CD14-positive monocyte (primary cell): ENCODE measurements at regions not wholly inside any gene's neighbourhood (a gene's known extent, or its start where the extent isn't known, plus 50 kb on each side); places are given as distances from the start of the nearest gene placed in this dataset.

Experiments used
- DNase-seq, 3 donors: peaks; one replicate each; pipeline ENCODE4 v3.0.0-alpha.2; 2011 to 2022
- H2AFZ ChIP-seq: 2 replicates; pipeline ENCODE4 v1.6.0; 2012; ENCODE audit warnings: mild to moderate bottlenecking, low read depth, low read length, inconsistent platforms; ENCODE audit not compliant: insufficient read depth, poor library complexity, severe bottlenecking
- H3K27ac ChIP-seq, 2 donors: 1 replicate in 1 of 2; 2 replicates in 1 of 2; pipeline ENCODE4 v1.5.1; 2012 to 2013; ENCODE audit warnings: low read length in 2 of 2, control low read depth in 1 of 2, inconsistent platforms in 1 of 2, low read depth in 1 of 2, mild to moderate bottlenecking in 1 of 2
- H3K27me3 ChIP-seq, 2 donors: one replicate each; pipeline versions ENCODE4 v1.6.0 to v1.6.1; 2011 to 2013; ENCODE audit warnings: low read length in 2 of 2; ENCODE audit not compliant: control insufficient read depth in 2 of 2, insufficient read depth in 2 of 2
- H3K36me3 ChIP-seq, 2 donors: replicated peaks in 1 of 2; 1 replicate in 1 of 2; 2 replicates in 1 of 2; pipeline versions ENCODE4 v1.5.1 to v1.6.1; 2012 to 2013; ENCODE audit warnings: low read length in 2 of 2, control low read depth in 1 of 2, inconsistent platforms in 1 of 2, mild to moderate bottlenecking in 1 of 2; ENCODE audit not compliant: insufficient read depth in 2 of 2, control insufficient read depth in 1 of 2
- H3K4me1 ChIP-seq, 2 donors: 1 replicate in 1 of 2; 2 replicates in 1 of 2; pipeline versions ENCODE4 v1.5.1 to v1.6.1; 2012 to 2013; ENCODE audit warnings: low read length in 2 of 2, control low read depth in 1 of 2, inconsistent platforms in 1 of 2, mild to moderate bottlenecking in 1 of 2, moderate library complexity in 1 of 2; ENCODE audit not compliant: insufficient read depth in 2 of 2, control insufficient read depth in 1 of 2
- H3K4me2 ChIP-seq: replicated peaks from 2 replicates; pipeline ENCODE3; 2012; ENCODE audit warnings: low read length, moderate library complexity, mild to moderate bottlenecking; ENCODE audit not compliant: poor library complexity, severe bottlenecking; ENCODE audit errors: extremely low read depth
- H3K4me3 ChIP-seq, 3 experiments: fragments of 200-600 bp in 1 of 3; sonication (generic) in 1 of 3; replicated peaks in 1 of 3; 1 replicate in 2 of 3; 2 replicates in 1 of 3; pipeline ENCODE4 v1.5.1; 2011 to 2013; ENCODE audit warnings: low read length in 3 of 3, mild to moderate bottlenecking in 3 of 3, control low read depth in 2 of 3, low read depth in 2 of 3, inconsistent platforms in 1 of 3, moderate library complexity in 1 of 3
- H3K79me2 ChIP-seq: 2 replicates; pipeline ENCODE4 v1.6.0; 2012; ENCODE audit warnings: mild to moderate bottlenecking, control low read depth, inconsistent platforms, low read length, moderate library complexity; ENCODE audit not compliant: insufficient read depth
- H3K9ac ChIP-seq: 2 replicates; pipeline ENCODE4 v1.6.0; 2017; ENCODE audit warnings: low read length, mild to moderate bottlenecking; ENCODE audit not compliant: insufficient read depth, poor library complexity, severe bottlenecking
- H3K9me3 ChIP-seq, 2 donors: replicated peaks in 1 of 2; 1 replicate in 1 of 2; 2 replicates in 1 of 2; pipeline versions ENCODE4 v1.5.1 to v1.6.1; 2012 to 2013; ENCODE audit warnings: low read length in 2 of 2, control low read depth in 1 of 2; ENCODE audit not compliant: control insufficient read depth in 1 of 2, insufficient read depth in 1 of 2
- H4K20me1 ChIP-seq: 2 replicates; pipeline ENCODE4 v1.6.0; 2012; ENCODE audit warnings: mild to moderate bottlenecking, low read length, control low read depth, moderate library complexity; ENCODE audit not compliant: insufficient read depth
- H3K27ac Mint-ChIP-seq, 7 donors: one replicate each; pipeline ENCODE4 v1.8.0; 2020; ENCODE audit warnings: mild to moderate bottlenecking in 7 of 7, mixed read lengths in 7 of 7, moderate library complexity in 6 of 7, inconsistent platforms in 2 of 7
- H3K27me3 Mint-ChIP-seq, 3 donors: one replicate each; pipeline ENCODE4 v1.8.0; 2021 to 2022; ENCODE audit warnings: low read depth in 3 of 3, mild to moderate bottlenecking in 3 of 3, mixed read lengths in 3 of 3, moderate library complexity in 3 of 3, inconsistent platforms in 1 of 3
- H3K36me3 Mint-ChIP-seq, 2 donors: one replicate each; pipeline ENCODE4 v1.8.0; 2020; ENCODE audit warnings: mixed read lengths in 2 of 2, inconsistent platforms in 1 of 2, mild to moderate bottlenecking in 1 of 2
- H3K4me1 Mint-ChIP-seq: one replicate; pipeline ENCODE4 v1.8.0; 2020; ENCODE audit warnings: mild to moderate bottlenecking, mixed read lengths
- H3K4me3 Mint-ChIP-seq, 2 donors: one replicate each; pipeline ENCODE4 v1.8.0; 2020; ENCODE audit warnings: mild to moderate bottlenecking in 2 of 2, mixed read lengths in 2 of 2, moderate library complexity in 1 of 2
- H3K9me3 Mint-ChIP-seq, 7 donors: one replicate each; pipeline ENCODE4 v1.8.0; 2020 to 2022; ENCODE audit warnings: mixed read lengths in 7 of 7, mild to moderate bottlenecking in 6 of 7, moderate library complexity in 6 of 7, inconsistent platforms in 2 of 7
- WGBS: methylation state at CpG from one replicate; pipeline ENCODE4 v1.1.5; 2013; ENCODE audit warnings: missing lambda C conversion rate; ENCODE audit not compliant: insufficient coverage; 5-methylcytosine and 5-hydroxymethylcytosine counted together
- intact Hi-C, 2 donors: fragments of 100-400 bp; cut with micrococcal nuclease; formaldehyde crosslinking; loops; one replicate each; pipeline versions ENCODE4 v1.15.0 to v1.15.1; 2023
- TF ChIP-seq, protein P1 (sequence below): fragments of 200-600 bp; IDR thresholded peaks from one replicate; pipeline ENCODE4 v1.8.0; 2022; ENCODE audit warnings: antibody characterized with exemption, mild to moderate bottlenecking

DNA sequence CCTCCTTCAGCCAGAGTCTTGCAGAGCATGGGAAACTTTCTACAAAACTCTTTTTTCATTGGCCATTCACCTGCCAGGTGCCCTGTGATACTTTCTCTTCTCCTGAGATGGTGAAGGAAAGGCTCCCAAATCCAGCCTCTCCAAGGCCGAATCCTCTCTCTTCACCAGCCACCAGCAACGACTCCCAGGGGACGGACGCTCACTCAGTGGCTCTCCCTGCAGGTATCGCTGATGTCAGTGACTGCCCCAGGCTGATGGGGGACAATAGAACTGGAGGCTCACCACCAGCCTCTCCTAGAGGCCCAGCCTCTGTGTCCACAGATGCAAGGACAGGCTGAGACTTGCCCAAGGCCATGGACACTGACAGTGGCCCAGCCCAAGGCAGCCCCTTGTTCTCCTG is 204.1 kb downstream of the BCL11B start:
- H3K4me1 ChIP-seq = peaks cover 5 to 6% of the 10 kb centered on the region in 2 donors
- H3K9ac ChIP-seq = no peak overlapping the region
- H3K4me3 ChIP-seq = no peak overlapping the region
- Mint-ChIP-seq H3K4me3 (no peak overlapping the region), H3K4me1 (peaks cover 33% of the 10 kb centered on the region), H3K9me3 (peaks cover 6 to 35% (median 20%) of the 10 kb centered on the region in 7 donors), H3K36me3 (peaks cover 38 to 41% of the 10 kb centered on the region in 2 donors), H3K27me3 (peaks cover 0 to 4% (median 3%) of the 10 kb centered on the region in 3 donors), H3K27ac (peak overlapping the region in 2 of 7 donors; percentile 21 to 72)
- no peak overlapping the region for H2AFZ ChIP-seq
- TF ChIP-seq, protein P1, sequence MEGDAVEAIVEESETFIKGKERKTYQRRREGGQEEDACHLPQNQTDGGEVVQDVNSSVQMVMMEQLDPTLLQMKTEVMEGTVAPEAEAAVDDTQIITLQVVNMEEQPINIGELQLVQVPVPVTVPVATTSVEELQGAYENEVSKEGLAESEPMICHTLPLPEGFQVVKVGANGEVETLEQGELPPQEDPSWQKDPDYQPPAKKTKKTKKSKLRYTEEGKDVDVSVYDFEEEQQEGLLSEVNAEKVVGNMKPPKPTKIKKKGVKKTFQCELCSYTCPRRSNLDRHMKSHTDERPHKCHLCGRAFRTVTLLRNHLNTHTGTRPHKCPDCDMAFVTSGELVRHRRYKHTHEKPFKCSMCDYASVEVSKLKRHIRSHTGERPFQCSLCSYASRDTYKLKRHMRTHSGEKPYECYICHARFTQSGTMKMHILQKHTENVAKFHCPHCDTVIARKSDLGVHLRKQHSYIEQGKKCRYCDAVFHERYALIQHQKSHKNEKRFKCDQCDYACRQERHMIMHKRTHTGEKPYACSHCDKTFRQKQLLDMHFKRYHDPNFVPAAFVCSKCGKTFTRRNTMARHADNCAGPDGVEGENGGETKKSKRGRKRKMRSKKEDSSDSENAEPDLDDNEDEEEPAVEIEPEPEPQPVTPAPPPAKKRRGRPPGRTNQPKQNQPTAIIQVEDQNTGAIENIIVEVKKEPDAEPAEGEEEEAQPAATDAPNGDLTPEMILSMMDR = no peak
- H3K79me2 ChIP-seq = peaks cover 62% of the 10 kb centered on the region
- peaks cover 0 to 3% of the 10 kb centered on the region in 2 donors for H3K36me3 ChIP-seq
- peaks cover 0 to 7% of the 10 kb centered on the region in 2 donors for H3K9me3 ChIP-seq
- no peak overlapping the region for H3K27ac ChIP-seq
- H4K20me1 ChIP-seq = peaks cover 28% of the 10 kb centered on the region
- no peak for DNase-seq
- intact Hi-C loops = no loop called here
- no peak overlapping the region for H3K4me2 ChIP-seq
- 100% methylated on average over 1 of the region's 5 CpGs for WGBS
- H3K27me3 ChIP-seq = no peaks in the 10 kb centered on the region

DNA sequence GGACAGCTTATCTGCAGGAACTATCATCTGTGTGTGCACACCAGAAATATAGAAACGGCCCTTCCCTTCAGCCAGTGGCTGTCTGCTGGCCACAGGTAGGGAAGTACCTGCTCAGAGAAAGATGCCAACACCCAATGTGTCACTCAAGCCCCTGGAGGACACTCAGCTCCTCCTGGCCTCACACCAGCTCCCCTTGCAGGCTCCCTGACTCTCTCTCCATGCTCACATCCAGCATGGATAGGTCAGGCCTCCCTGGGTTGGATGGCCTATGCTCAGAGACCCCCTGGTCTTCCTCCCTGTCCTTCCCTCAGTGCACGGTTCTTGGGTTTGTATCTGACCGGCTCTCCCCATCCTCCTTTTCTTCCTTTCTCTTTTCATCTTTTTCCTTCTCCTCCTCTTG is 202.1 kb downstream of the BCL11B start:
- DNase-seq = no peak
- peaks cover 0 to 21% of the 10 kb centered on the region in 2 donors for H3K9me3 ChIP-seq
- peaks cover 0 to 4% (median 3%) of the 10 kb centered on the region in 3 donors for H3K27me3 Mint-ChIP-seq
- H3K4me1 ChIP-seq = peaks cover 20 to 26% of the 10 kb centered on the region in 2 donors
- WGBS = 84% methylated on average over 3 of the region's 3 CpGs
- TF ChIP-seq, protein P1 = no peak
- no peak overlapping the region for H3K4me3 ChIP-seq
- H3K9me3 Mint-ChIP-seq = peaks cover 8 to 51% (median 28%) of the 10 kb centered on the region in 7 donors
- peak overlapping the region in 1 of 7 donors; percentile 18 for H3K27ac Mint-ChIP-seq
- no peak overlapping the region for H3K27ac ChIP-seq
- H4K20me1 ChIP-seq = peaks cover 21% of the 10 kb centered on the region
- peaks cover 34 to 44% of the 10 kb centered on the region in 2 donors for H3K36me3 Mint-ChIP-seq
- intact Hi-C loops = no loop called here
- no peak overlapping the region for H3K4me3 Mint-ChIP-seq
- no peaks in the 10 kb centered on the region for H3K27me3 ChIP-seq
- no peak overlapping the region for H3K4me2 ChIP-seq
- H3K9ac ChIP-seq = no peak overlapping the region
- H3K4me1 Mint-ChIP-seq = peaks cover 46% of the 10 kb centered on the region
- peaks cover 73% of the 10 kb centered on the region for H3K79me2 ChIP-seq
- no peaks in the 10 kb centered on the region for H3K36me3 ChIP-seq
- H2AFZ ChIP-seq = no peak overlapping the region
